GM18511 (cell line): ENCODE measurements at regions not wholly inside any gene's neighbourhood (a gene's known extent, or its start where the extent isn't known, plus 50 kb on each side); places are given as distances from the start of the nearest gene placed in this dataset.
"Not testable (repeated sequence)": the region's sequence is repeated elsewhere in the genome, so short reads cannot be mapped to it uniquely, and the experiment has no call there.

Experiments used
- ATAC-seq: cut with Tn5 transposase; IDR thresholded peaks from one replicate; pipeline ENCODE4 v1.9.1; 2021; ENCODE audit warnings: mild to moderate bottlenecking, moderate library complexity; ENCODE audit not compliant: unreplicated experiment

GRCh38 chr7:125181569-125182267, 252.1 kb upstream of the POT1 start:
- ATAC-seq, result not testable (repeated sequence)

DNA sequence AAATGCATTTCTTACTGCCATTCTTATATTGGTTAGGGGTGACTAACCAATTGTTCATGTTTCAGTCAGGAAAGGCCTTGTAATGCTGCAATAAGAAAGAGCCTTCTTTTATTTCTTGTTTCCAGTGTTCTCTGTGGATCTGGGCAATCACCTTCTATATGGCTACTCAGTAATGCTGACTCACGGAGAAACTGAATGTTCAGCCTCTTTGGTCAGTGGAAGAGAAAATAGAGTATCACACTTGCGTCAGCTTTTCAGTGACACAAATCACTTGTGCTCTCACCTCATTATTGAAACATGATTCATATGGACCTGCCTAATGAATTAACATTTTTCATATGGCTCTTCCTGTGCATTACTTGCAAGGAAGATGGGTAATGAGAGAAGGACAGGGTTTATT, 243.9 kb upstream of the POT1 start:
- no peak for ATAC-seq

DNA sequence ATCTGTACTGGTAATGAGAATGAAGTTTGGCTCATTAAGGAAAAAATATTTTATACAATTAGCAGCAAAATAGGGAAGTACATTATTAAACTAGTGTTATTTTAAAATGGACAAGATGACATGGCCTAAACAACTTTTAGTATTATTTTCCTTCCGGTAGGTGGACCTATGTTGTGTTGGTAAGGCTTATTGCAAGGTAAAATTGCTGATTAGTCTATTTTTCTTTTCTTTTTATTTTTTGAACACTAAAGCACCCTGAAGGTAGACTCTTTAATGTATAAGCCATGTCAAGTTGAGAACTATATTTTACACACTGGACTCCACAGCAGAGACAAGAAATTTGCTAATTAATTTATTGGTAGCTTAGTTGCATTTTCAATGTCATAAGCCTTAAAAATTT, 239.5 kb upstream of the POT1 start:
- ATAC-seq, result no peak

DNA sequence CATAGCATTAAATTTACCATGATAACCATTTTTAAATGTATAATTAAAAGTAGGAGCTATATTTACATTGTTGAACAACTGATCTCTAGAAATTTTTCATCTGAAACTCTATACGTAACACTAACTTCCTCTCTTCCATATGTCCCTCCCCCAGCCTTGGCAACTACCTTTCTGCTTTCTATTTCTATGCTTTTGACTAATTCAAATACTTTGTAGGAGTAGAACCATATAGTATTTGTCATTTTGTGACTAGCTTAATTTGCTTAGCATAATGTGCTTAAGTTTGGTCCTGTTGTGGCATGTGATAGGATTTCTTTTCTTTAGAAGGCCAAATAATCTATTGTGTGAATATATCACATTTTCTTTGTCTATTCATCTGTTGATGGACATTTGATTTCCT, 225.3 kb upstream of the POT1 start:
- ATAC-seq, result no peak

- ATAC-seq, result no peak
Measured at GRCh38 chr7:125149151-125149550, 219.5 kb upstream of the POT1 start.

- ATAC-seq, result no peak
Measured at GRCh38 chr7:125147047-125147446, 217.4 kb upstream of the POT1 start.

DNA sequence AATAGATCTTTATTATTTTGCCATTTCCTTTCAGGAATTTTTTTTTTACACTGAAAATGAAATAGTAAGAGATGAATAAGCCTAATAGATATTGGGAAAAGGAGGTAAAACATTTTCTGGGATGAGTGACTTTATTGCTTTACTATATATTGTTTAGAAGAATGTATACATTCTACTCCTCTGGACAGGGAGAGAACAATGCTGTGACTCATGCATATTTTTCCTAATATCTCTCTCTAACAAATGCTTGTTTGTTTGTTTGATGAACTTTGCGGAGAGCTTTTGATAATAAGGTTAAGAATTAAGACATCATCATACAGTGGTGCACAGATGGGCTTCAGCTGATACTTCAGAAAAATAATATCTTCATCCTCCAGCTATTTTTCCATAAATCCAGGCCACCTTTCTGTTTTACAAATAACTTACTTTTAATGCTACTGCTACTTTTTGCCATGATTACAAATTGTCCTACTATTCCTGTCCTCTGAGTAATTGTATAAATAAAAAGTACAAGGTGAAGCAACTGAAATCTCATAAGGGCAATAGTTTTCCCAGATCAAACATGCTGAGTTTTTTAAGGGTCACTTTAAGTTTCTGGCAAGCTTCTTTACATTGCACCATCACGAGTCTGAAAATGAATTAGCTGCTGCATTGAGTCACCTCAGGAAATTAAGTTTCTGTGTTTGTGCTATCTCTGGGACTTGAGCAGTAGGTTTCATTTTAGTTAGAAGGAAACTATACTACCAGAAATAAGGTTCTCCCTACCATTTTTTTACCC, 207.3 kb upstream of the POT1 start:
- no peak for ATAC-seq

DNA sequence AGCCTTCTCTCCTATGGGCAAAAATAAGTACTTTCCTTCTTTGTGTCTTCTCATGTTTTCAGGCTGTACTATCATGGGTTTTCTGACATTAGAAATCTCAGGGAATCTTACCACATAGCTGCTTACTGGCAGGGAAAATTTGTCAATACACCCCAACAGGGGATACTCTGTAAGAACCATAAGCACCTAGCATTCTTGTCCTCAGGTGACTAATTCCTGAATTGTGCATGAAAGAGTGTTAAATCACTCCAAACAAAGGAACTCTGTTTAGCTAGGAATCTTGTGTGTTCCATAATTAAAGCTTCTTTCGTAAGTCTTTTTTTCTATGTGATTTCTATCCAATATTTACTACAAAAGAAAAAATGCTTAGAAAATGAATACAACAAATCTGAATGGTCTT, 206.7 kb upstream of the POT1 start:
- no peak for ATAC-seq

DNA sequence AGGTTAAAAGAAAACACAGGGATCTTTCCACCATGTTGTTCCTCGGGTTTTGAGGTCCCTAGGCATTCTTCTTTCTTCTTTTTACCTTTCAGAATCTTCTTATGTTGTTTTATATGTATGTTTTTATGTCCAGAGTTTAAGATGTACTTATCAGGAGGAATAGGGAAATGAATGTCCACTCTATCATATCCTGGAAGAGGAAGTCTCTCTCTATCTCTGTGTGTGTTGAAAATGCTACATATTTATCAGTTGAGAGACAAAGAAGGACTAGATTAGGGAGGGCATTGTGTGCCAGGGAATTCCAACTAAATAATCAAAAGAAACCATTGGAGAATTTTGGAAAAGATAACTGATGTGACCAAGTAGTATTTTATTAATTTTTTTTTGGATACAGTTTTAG, 200.5 kb upstream of the POT1 start:
- ATAC-seq, result no peak

GRCh38 chr7:125127304-125127703, 197.7 kb upstream of the POT1 start:
- no peak for ATAC-seq

GRCh38 chr7:125126376-125126775, 196.8 kb upstream of the POT1 start:
- no peak for ATAC-seq

GRCh38 chr7:125125315-125125714, 195.7 kb upstream of the POT1 start:
- no peak for ATAC-seq

DNA sequence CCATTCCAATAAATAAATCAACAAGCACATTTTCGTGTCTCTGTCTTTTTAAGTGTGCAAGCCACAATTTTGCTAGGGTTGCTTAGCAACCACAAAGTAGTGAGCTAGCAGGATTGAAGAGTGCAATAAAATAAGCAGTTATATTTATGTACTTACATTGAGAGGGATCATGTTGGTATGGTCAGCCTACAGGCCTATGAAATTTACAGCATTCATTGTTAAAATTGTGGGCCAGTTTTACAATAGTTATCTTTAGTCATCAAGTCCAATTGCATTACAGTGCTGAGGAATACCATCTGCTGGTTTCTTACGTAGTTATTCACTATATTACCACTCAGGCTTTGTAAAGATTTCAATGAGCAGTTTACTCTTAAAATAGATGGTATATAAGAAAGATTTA, 192.5 kb upstream of the POT1 start:
- ATAC-seq, result no peak

DNA sequence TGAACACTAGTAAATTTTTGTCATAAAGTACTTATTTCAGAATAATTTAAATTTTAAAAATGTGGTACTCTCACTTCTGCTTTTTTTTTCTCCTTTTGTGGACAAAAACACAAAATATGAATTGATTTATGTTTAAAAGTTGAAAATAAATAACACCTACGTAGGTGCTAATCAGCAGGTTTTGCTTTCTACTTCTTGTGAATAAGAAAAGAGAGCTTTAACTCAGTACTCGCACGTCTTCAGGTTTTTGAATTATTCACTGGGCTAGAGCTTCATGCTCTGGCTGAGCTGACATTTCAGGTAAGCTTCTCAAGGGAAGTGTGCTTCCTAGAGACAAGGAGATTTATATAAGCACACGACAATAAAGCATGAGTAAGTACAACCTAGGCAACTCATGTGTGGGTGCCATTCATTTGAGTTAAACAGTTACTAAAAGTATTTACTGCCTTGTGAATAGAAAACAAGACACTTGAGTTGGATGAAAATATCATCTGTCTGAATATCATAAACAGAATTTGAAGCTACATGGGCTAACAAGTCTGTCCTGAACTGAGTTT, 190.0 kb upstream of the POT1 start:
- no peak for ATAC-seq

DNA sequence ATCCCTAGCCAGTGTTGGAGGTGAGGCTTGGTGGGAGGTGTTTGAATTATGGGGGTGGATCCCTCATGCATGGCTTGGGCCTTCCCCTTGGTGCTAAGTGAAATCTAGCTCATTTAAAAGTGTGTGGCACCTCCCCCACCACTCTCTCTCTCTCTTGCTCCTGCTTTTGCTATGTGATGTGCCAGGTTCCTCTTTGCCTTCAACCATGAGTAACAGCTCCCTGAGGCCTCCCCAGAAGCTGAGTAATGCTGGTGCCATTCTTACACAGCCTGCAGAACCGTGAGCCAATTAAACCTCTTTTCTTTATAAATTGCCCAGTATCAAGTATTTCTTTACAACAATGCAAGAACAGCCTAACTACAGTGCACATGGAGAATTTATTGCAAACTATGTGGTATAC, 188.8 kb upstream of the POT1 start:
- ATAC-seq, result no peak

GRCh38 chr7:125112850-125113249, 183.2 kb upstream of the POT1 start:
- ATAC-seq, result no peak

- no peak for ATAC-seq
Measured at GRCh38 chr7:125099519-125099918, 169.9 kb upstream of the POT1 start.

GRCh38 chr7:125098377-125098970, 168.8 kb upstream of the POT1 start:
- ATAC-seq, result peak; percentile 94

DNA sequence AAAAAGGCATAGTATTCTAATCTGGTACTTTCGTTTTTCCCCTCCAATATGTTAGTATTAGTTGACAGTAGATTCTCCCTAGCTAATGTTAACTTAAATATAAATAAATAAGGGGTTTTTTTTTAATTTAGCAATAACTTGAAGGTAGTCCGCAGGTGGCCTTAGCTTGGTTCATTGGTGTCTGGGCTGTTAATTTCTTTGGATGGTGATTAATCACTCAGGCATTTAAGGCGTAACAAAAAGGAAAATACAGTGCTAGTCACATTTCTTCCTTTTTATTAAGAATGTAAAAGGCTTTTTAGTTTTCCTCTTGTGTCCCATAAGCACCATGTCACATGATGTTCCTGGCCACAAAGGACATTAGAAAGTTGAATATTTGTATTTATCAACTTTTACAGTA, 161.0 kb upstream of the POT1 start:
- no peak for ATAC-seq

GRCh38 chr7:125089171-125089570, 159.5 kb upstream of the POT1 start:
- no peak for ATAC-seq

DNA sequence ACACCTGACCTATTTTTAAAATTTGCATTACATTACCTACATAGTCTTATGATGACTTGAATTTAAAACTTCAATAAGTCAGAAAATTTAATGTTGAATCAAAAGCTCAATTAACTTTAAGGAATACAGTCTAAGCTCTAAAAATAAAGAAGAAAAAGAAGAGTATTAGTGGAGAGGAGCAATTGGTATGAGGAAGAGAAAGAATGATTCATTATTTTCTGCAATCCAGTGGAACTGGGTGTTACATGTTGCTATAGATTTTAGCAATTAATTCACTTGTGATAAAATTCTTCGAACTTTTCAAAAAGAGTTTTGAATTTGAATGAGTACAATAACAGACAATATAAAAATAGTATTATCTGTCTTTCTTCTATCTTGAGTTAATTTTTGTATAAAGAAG, 158.9 kb upstream of the POT1 start:
- no peak for ATAC-seq

- no peak for ATAC-seq
Measured at GRCh38 chr7:125085084-125085483, 155.5 kb upstream of the POT1 start.
